K562 (cell line): ENCODE measurements at regions not wholly inside any gene's neighbourhood (a gene's known extent, or its start where the extent isn't known, plus 50 kb on each side); places are given as distances from the start of the nearest gene placed in this dataset.

Experiments
- BDP1 ChIP-seq: IDR thresholded peaks from 3 replicates; pipeline ENCODE4 v1.6.1; 2011; ENCODE audit not compliant: insufficient read length, insufficient read depth
- ETV6 ChIP-seq, 3 experiments: fragments of 150-350 bp in 1 of 3; sonication (generic) in 1 of 3; formaldehyde crosslinking in 1 of 3; IDR thresholded peaks; 2 replicates each; pipeline versions ENCODE4 v1.6.1 to v1.8.0; 2014 to 2022; ENCODE audit warnings: borderline replicate concordance in 2 of 3, low read depth in 2 of 3, antibody characterized with exemption in 1 of 3, low read length in 1 of 3, mild to moderate bottlenecking in 1 of 3, missing genetic modification reagents in 1 of 3
- HNRNPUL1 ChIP-seq: fragments of 200-400 bp; formaldehyde crosslinking; IDR thresholded peaks from 2 replicates; pipeline ENCODE4 v1.6.1; 2017; ENCODE audit warnings: low read length
- JUND ChIP-seq, 2 experiments: IDR thresholded peaks; 2 replicates in 1 of 2; 3 replicates in 1 of 2; pipeline ENCODE4 v1.6.1; 2011; ENCODE audit warnings: borderline replicate concordance in 2 of 2, low read depth in 2 of 2, low read length in 2 of 2, improper control_type of control experiment in 1 of 2, missing biosample characterization in 1 of 2, missing genetic modification characterization in 1 of 2, missing genetic modification reagents in 1 of 2
- KDM1A ChIP-seq, 2 experiments: fragments of 450-650 bp; IDR thresholded peaks; 2 replicates each; pipeline ENCODE4 v1.6.1; 2016; ENCODE audit warnings: mild to moderate bottlenecking in 2 of 2
- KDM5B ChIP-seq: fragments of 200-600 bp; sonication (generic); IDR thresholded peaks from 2 replicates; pipeline ENCODE4 v1.6.1; 2012; ENCODE audit warnings: low read depth, mild to moderate bottlenecking, moderate library complexity, low read length, control low read depth, inconsistent platforms; ENCODE audit not compliant: insufficient replicate concordance
- MTA2 ChIP-seq: fragments of 450-650 bp; IDR thresholded peaks from 2 replicates; pipeline ENCODE4 v1.6.1; 2016; ENCODE audit warnings: low read depth
- TEAD1 ChIP-seq, 2 experiments: fragments of 450-650 bp in 1 of 2; sonication (generic) in 1 of 2; formaldehyde crosslinking; IDR thresholded peaks; 2 replicates each; pipeline versions ENCODE4 v1.4.0 to v1.8.0; 2020 to 2022; ENCODE audit warnings: mild to moderate bottlenecking in 2 of 2, missing genetic modification reagents in 1 of 2
- ZNF3 ChIP-seq: fragments of 250-450 bp; sonication (Bioruptor Pico); IDR thresholded peaks from 2 replicates; pipeline ENCODE4 v1.5.0; 2021; ENCODE audit warnings: mild to moderate bottlenecking, moderate library complexity
- TF ChIP-seq, protein P1 (sequence below): fragments of 250-450 bp; sonication (Bioruptor Pico); IDR thresholded peaks from 2 replicates; pipeline ENCODE4 v1.8.0; 2021; ENCODE audit warnings: mild to moderate bottlenecking, moderate library complexity
- TF ChIP-seq, protein P2 (sequence below): sonication (generic); formaldehyde crosslinking; IDR thresholded peaks from 2 replicates; pipeline ENCODE4 v1.8.1; 2023; ENCODE audit warnings: missing genetic modification reagents, mild to moderate bottlenecking, borderline replicate concordance
- TF ChIP-seq, protein P3 (sequence below): fragments of 250-450 bp; sonication (Bioruptor Pico); IDR thresholded peaks from 2 replicates; pipeline ENCODE4 v1.5.0; 2020; ENCODE audit warnings: mild to moderate bottlenecking
- TF ChIP-seq, protein P4 (sequence below): fragments of 250-450 bp; sonication (Bioruptor Pico); IDR thresholded peaks from 2 replicates; pipeline ENCODE4 v1.5.0; 2021; ENCODE audit warnings: mild to moderate bottlenecking, borderline replicate concordance

DNA sequence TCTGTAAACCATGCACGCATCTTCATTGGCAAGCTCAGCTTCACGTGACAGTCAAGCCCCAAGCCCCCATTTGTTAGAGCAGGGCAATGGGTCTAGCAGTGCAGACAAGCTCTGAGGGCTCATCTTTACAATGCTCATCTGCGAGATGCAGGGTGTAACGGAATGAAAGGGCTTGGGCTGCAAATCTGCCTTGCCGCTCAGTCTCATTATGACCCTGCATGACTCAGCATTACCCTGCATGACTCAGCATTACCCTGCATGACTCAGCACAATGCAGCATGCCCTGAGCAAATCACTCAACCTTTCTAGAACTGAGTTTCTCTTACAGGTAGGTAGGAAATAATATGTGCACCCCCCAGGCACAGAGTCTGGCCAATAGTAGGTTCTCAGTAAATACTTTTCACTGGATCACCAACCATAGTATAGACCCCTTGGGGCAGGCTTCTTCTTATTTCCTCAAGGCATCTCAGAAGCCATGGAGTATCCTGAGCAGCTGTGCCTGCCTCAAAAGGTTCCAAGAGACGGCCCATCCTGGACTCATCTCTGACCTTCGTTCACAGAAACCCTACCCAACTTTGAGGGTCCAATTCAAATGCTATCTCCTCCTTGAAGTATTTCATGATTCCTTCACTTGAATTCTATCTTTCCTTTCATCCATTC, 391.3 kb upstream of the CDH5 start (continued):
- TF ChIP-seq HNRNPUL1 (no peak), KDM5B (no peak), TEAD1 (CRISPR knock-in tag; IDR thresholded peaks at IDR 0.05) (peak in 1 of 2 experiments; percentile 79; a peak in 2 of 4 replicates), ZNF3 (CRISPR knock-in tag) (no peak), JUND (IDR thresholded peaks at IDR 0.05; ENCODE audit: borderline replicate concordance, low read depth, low read length) (peak; percentile 96), JUND (tag; IDR thresholded peaks at IDR 0.05; ENCODE audit: borderline replicate concordance, low read depth, low read length) (peak; percentile 98), BDP1 (no peak), KDM1A (IDR thresholded peaks at IDR 0.05) (peak in 1 of 2 experiments; percentile 37; a peak in 1 of 4 replicates), ETV6 (IDR thresholded peaks at IDR 0.05; ENCODE audit: borderline replicate concordance in 1 of 2, low read depth in 2 of 2, low read length in 1 of 2) (no peak), ETV6 (CRISPR knock-in tag; IDR thresholded peaks at IDR 0.05; ENCODE audit: borderline replicate concordance) (no peak), MTA2 (no peak)
- TF ChIP-seq, protein P1, sequence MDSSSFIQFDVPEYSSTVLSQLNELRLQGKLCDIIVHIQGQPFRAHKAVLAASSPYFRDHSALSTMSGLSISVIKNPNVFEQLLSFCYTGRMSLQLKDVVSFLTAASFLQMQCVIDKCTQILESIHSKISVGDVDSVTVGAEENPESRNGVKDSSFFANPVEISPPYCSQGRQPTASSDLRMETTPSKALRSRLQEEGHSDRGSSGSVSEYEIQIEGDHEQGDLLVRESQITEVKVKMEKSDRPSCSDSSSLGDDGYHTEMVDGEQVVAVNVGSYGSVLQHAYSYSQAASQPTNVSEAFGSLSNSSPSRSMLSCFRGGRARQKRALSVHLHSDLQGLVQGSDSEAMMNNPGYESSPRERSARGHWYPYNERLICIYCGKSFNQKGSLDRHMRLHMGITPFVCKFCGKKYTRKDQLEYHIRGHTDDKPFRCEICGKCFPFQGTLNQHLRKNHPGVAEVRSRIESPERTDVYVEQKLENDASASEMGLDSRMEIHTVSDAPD (CRISPR knock-in tag) = no peak
- TF ChIP-seq, protein P2, sequence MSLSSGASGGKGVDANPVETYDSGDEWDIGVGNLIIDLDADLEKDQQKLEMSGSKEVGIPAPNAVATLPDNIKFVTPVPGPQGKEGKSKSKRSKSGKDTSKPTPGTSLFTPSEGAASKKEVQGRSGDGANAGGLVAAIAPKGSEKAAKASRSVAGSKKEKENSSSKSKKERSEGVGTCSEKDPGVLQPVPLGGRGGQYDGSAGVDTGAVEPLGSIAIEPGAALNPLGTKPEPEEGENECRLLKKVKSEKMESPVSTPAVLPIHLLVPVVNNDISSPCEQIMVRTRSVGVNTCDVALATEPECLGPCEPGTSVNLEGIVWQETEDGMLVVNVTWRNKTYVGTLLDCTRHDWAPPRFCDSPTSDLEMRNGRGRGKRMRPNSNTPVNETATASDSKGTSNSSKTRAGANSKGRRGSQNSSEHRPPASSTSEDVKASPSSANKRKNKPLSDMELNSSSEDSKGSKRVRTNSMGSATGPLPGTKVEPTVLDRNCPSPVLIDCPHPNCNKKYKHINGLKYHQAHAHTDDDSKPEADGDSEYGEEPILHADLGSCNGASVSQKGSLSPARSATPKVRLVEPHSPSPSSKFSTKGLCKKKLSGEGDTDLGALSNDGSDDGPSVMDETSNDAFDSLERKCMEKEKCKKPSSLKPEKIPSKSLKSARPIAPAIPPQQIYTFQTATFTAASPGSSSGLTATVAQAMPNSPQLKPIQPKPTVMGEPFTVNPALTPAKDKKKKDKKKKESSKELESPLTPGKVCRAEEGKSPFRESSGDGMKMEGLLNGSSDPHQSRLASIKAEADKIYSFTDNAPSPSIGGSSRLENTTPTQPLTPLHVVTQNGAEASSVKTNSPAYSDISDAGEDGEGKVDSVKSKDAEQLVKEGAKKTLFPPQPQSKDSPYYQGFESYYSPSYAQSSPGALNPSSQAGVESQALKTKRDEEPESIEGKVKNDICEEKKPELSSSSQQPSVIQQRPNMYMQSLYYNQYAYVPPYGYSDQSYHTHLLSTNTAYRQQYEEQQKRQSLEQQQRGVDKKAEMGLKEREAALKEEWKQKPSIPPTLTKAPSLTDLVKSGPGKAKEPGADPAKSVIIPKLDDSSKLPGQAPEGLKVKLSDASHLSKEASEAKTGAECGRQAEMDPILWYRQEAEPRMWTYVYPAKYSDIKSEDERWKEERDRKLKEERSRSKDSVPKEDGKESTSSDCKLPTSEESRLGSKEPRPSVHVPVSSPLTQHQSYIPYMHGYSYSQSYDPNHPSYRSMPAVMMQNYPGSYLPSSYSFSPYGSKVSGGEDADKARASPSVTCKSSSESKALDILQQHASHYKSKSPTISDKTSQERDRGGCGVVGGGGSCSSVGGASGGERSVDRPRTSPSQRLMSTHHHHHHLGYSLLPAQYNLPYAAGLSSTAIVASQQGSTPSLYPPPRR (CRISPR knock-in tag) = no peak
- TF ChIP-seq, protein P3, sequence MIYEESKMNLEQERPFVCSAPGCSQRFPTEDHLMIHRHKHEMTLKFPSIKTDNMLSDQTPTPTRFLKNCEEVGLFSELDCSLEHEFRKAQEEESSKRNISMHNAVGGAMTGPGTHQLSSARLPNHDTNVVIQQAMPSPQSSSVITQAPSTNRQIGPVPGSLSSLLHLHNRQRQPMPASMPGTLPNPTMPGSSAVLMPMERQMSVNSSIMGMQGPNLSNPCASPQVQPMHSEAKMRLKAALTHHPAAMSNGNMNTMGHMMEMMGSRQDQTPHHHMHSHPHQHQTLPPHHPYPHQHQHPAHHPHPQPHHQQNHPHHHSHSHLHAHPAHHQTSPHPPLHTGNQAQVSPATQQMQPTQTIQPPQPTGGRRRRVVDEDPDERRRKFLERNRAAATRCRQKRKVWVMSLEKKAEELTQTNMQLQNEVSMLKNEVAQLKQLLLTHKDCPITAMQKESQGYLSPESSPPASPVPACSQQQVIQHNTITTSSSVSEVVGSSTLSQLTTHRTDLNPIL (CRISPR knock-in tag) = no peak
- TF ChIP-seq, protein P4, sequence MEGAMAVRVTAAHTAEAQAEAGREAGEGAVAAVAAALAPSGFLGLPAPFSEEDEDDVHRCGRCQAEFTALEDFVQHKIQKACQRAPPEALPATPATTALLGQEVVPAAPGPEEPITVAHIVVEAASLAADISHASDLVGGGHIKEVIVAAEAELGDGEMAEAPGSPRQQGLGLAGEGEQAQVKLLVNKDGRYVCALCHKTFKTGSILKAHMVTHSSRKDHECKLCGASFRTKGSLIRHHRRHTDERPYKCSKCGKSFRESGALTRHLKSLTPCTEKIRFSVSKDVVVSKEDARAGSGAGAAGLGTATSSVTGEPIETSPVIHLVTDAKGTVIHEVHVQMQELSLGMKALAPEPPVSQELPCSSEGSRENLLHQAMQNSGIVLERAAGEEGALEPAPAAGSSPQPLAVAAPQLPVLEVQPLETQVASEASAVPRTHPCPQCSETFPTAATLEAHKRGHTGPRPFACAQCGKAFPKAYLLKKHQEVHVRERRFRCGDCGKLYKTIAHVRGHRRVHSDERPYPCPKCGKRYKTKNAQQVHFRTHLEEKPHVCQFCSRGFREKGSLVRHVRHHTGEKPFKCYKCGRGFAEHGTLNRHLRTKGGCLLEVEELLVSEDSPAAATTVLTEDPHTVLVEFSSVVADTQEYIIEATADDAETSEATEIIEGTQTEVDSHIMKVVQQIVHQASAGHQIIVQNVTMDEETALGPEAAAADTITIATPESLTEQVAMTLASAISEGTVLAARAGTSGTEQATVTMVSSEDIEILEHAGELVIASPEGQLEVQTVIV (CRISPR knock-in tag) = no peak
